ENCODE measurements at regions not wholly inside any gene's neighbourhood (a gene's known extent, or its start where the extent isn't known, plus 50 kb on each side); places are given as distances from the start of the nearest gene placed in this dataset.

DNA sequence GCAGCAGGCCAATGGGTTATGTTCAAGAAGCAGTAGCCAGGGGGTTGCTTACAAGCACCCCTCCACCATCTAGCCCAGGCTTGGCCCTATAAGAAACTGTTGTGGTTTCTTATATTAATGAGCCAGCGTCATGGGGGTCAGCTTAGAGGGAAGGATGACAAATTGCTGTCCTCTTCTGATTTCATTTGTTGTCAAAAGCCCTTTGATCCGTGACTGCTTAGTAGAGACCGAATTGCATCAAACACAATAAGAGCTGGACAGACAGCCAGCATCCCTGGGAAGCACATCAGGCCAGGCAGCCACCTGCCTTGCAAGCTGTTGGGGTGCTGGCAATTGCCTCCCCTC lies 206.6 kb upstream of the SETBP1 start:
- H3K36me3 Mint-ChIP-seq (ENCODE audit: insufficient read depth, unreplicated experiment), result no peaks in the 10 kb centered on the region
- H3K4me1 Mint-ChIP-seq (ENCODE audit: insufficient read depth, unreplicated experiment), result peaks cover 6% of the 10 kb centered on the region
- H3K27ac Mint-ChIP-seq (ENCODE audit: low read depth, unreplicated experiment), result no peak overlapping the region
- no TSS peak for BruUV-seq (replicated peaks)
- ChIA-PET CTCF (no interaction called here), POLR2A (no interaction called here)
- H3K27me3 Mint-ChIP-seq (ENCODE audit: insufficient read depth, unreplicated experiment), result no peaks in the 10 kb centered on the region
- no peak for DNase-seq (ENCODE audit: unreplicated experiment)
- H3K9me3 Mint-ChIP-seq (ENCODE audit: unreplicated experiment), result no peaks in the 10 kb centered on the region
- H3K4me3 Mint-ChIP-seq (ENCODE audit: unreplicated experiment), result no peak overlapping the region
- intact Hi-C loops (cut with micrococcal nuclease), result no loop called here
- TF ChIP-seq, protein P1, sequence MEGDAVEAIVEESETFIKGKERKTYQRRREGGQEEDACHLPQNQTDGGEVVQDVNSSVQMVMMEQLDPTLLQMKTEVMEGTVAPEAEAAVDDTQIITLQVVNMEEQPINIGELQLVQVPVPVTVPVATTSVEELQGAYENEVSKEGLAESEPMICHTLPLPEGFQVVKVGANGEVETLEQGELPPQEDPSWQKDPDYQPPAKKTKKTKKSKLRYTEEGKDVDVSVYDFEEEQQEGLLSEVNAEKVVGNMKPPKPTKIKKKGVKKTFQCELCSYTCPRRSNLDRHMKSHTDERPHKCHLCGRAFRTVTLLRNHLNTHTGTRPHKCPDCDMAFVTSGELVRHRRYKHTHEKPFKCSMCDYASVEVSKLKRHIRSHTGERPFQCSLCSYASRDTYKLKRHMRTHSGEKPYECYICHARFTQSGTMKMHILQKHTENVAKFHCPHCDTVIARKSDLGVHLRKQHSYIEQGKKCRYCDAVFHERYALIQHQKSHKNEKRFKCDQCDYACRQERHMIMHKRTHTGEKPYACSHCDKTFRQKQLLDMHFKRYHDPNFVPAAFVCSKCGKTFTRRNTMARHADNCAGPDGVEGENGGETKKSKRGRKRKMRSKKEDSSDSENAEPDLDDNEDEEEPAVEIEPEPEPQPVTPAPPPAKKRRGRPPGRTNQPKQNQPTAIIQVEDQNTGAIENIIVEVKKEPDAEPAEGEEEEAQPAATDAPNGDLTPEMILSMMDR (IDR thresholded peaks at IDR 0.05; ENCODE audit: unreplicated experiment), result no peak

GRCh38 chr18:44474591-44474990 lies 206.1 kb upstream of the SETBP1 start:
- Mint-ChIP-seq H3K4me3 (ENCODE audit: unreplicated experiment) (no peak overlapping the region), H3K27ac (ENCODE audit: low read depth, unreplicated experiment) (no peak overlapping the region), H3K36me3 (ENCODE audit: insufficient read depth, unreplicated experiment) (no peaks in the 10 kb centered on the region), H3K4me1 (ENCODE audit: insufficient read depth, unreplicated experiment) (peaks cover 6% of the 10 kb centered on the region), H3K27me3 (ENCODE audit: insufficient read depth, unreplicated experiment) (no peaks in the 10 kb centered on the region), H3K9me3 (ENCODE audit: unreplicated experiment) (peaks cover under 1% of the 10 kb centered on the region)
- ChIA-PET POLR2A (no interaction called here), CTCF (interaction anchor here (0.6 kb wide), 1 partner anchor 607 kb away, joined by 4 read pairs; no protein-coding TSS in a partner anchor)
- TF ChIP-seq, protein P1 (IDR thresholded peaks at IDR 0.05; ENCODE audit: unreplicated experiment), result no peak
- intact Hi-C loops (cut with micrococcal nuclease), result no loop called here
- BruUV-seq (replicated peaks), result no TSS peak
- no peak for DNase-seq (ENCODE audit: unreplicated experiment)

DNA sequence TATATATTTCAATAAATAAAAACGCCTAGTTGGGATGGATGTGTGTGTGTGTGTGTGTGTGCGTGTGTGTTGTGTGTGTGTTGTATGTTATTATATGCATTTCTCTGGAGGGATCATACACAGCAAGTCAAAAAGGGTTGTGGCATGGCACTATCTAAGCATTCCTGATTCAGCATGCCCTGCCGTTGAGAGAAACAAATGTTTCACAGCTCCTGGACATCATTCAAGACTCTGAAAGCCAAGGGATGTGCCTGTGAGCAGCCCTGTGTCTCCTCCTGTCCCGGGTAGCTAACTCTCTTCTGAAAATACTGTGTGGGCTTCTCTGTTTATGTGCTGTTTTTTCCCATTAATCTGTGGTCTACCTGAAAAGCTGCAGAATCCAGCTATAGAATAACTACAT lies 197.9 kb upstream of the SETBP1 start:
- H3K4me3 Mint-ChIP-seq (ENCODE audit: unreplicated experiment), result no peak overlapping the region
- POLR2A ChIA-PET, result interaction anchor here (0.7 kb wide), 2 partner anchors 124 to 974 kb away, joined by 3 read pairs; no protein-coding TSS in a partner anchor
- intact Hi-C loops (cut with micrococcal nuclease), result no loop called here
- no peaks in the 10 kb centered on the region for H3K27me3 Mint-ChIP-seq (ENCODE audit: insufficient read depth, unreplicated experiment)
- no TSS peak for BruUV-seq (replicated peaks)
- no peaks in the 10 kb centered on the region for H3K36me3 Mint-ChIP-seq (ENCODE audit: insufficient read depth, unreplicated experiment)
- CTCF ChIA-PET, result interaction anchor here (1.2 kb wide), 1 partner anchor 37 kb away, joined by 3 read pairs; no protein-coding TSS in a partner anchor
- DNase-seq (ENCODE audit: unreplicated experiment), result no peak
- no peak overlapping the region for H3K27ac Mint-ChIP-seq (ENCODE audit: low read depth, unreplicated experiment)
- peaks cover 15% of the 10 kb centered on the region for H3K9me3 Mint-ChIP-seq (ENCODE audit: unreplicated experiment)
- H3K4me1 Mint-ChIP-seq (ENCODE audit: insufficient read depth, unreplicated experiment), result no peaks in the 10 kb centered on the region
- TF ChIP-seq, protein P1 (IDR thresholded peaks at IDR 0.05; ENCODE audit: unreplicated experiment), result no peak

DNA sequence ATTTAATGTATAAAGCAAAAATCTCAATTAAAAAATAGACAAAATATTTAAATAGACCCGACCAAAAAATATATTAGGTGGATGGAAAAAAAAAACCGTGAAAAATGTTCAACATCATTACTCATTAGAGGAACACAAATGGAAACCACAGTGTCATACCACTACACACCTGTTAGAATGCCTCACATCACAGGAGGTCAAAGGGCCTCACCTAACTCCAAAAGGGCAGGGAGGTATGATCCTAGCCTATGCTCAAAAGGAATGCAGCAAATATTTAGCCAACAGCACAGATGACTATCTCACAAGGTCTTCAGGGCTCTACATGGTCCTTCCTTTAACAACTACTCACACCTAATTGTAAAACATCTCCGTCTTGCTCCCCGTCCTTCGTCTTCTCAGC lies 185.5 kb upstream of the SETBP1 start:
- DNase-seq (ENCODE audit: unreplicated experiment), result no peak
- Mint-ChIP-seq H3K4me1 (ENCODE audit: insufficient read depth, unreplicated experiment) (no peaks in the 10 kb centered on the region), H3K27me3 (ENCODE audit: insufficient read depth, unreplicated experiment) (no peaks in the 10 kb centered on the region), H3K36me3 (ENCODE audit: insufficient read depth, unreplicated experiment) (no peaks in the 10 kb centered on the region), H3K9me3 (ENCODE audit: unreplicated experiment) (no peaks in the 10 kb centered on the region), H3K4me3 (ENCODE audit: unreplicated experiment) (no peak overlapping the region), H3K27ac (ENCODE audit: low read depth, unreplicated experiment) (no peak overlapping the region)
- BruUV-seq (replicated peaks), result no TSS peak
- ChIA-PET CTCF (no interaction called here), POLR2A (no interaction called here)
- intact Hi-C loops (cut with micrococcal nuclease), result no loop called here
- TF ChIP-seq, protein P1 (IDR thresholded peaks at IDR 0.05; ENCODE audit: unreplicated experiment), result no peak
